Epidermal melanocyte (primary cell): ENCODE measurements at regions not wholly inside any gene's neighbourhood (a gene's known extent, or its start where the extent isn't known, plus 50 kb on each side); places are given as distances from the start of the nearest gene placed in this dataset.

Experiments used
- DNase-seq: peaks from one replicate; pipeline ENCODE4 v3.0.0; 2011; ENCODE audit warnings: low spot score; ENCODE audit not compliant: insufficient read length

DNA sequence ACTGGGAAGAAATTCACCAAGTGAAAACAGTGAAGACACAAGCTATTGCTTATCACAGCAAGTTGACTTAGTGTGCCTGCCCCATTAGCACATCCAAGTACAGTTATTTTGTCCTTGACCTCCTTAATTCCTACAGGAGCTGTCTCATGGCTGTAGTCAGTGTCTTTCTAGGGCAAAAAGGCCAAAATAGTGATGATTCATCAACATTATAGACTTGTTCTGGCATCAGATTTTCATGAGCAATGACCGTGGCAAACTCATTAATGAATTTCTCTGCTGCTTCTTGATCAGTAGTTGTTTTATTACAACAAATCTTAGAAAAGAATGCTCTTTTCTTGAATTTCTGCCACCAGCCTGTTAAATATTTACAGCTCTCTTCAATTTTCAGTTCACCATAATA is 1169.3 kb upstream of the DDX18 start:
- DNase-seq = no peak

DNA sequence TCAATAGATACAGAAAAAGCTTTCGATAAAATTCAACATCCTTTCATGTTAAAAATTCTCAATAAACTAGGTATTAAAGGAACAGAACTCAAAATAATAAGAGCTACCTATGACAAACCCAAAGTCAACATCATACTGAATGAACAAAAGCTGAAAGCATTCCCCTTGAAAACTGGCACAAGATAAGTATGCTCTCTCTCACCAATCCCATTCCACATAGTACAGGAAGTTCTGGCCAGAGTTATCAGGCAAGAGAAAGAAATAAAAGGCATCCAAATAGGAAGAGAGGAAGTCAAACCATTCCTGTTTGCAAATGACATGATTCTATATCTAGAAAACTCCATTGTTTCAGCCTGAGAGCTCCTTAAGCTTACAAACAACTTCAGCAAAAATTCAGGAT is 1145.8 kb upstream of the DDX18 start:
- no peak for DNase-seq

DNA sequence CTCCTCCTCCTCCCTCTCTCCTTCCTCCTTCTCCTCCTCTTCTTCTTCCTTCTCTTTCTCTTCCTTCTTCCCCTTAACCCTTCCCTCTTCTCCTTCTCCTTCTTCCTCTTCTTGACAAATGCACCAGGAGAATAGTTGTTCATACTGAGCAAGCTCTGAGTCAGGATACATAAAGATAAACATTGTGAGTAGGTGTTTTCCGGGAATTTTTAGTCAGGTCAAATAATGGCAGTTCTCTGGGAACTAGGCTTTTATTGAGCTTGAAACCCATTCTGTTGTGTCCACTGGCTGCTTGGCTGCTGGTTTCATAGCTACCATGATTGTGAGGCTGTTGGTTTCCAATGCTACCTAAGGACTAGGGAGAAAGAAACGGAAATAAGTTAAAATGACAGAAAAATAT is 1144.7 kb upstream of the DDX18 start:
- no peak for DNase-seq

DNA sequence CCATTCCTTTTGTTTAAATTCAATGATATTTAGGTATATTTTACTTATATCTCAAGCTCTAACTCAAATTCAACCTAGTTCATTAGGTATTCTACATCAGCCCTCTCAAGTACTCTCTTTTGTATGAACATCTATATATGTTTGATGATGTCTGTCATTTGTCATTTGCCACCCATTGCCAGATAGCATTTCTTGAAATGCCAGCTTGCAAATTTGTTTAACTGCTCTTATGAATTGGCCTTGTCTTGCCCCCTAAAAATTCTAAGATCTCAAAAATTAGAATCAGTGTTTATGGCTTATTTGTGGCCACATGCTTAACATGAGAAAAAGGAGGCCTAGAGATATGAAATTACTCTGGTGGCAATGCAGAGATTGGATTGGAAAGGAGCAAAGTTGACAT is 1140.3 kb upstream of the DDX18 start:
- DNase-seq = no peak

DNA sequence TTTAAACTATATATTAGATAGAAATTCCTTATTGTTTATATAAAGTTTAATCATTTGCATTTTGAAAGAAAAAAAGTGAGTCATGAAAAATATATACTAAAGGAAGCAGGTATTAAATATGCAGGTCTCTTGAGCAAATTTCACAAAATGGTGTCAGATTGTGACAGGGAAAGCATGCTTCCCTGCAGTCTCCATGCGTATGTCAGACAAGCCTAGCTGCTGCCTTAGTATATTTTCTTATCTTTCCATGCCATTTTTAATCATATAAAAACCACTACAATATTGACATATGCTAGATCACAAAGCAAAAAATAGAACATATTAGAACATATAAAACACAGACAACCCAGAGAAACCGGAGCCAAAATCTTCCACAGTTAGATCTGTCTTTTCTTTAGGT is 1137.7 kb upstream of the DDX18 start:
- no peak for DNase-seq

DNA sequence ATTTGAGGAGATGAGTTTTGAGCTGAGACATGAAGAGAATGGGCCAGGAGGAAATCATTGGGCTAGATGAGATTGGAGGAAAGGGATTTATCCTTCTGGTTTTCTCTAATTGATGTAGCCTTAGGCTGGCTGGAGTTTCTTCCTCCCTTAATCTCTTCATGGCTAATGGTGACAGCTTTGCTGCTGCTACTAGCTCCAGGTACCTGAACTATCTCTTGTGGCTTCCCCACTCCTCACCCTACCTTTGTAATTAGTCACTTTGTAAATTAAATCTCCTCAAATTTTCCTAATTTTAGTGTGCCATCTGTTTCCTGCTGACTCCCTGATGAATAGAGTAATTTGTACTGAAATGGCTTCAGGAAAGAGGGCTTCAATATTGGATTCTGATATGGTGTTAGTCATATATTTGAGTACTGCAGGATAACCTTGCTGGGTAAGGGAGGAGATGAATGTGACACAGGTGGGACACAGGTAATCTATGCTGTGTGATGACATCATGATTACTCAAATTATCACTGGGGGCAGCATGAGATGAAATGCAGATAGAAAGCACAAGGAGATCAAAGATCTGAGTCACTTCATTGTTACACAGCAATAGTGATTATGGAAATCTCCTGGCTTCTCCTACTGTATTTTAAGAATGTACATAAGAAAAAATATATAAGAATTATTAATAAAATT is 1134.1 kb upstream of the DDX18 start:
- DNase-seq = no peak

DNA sequence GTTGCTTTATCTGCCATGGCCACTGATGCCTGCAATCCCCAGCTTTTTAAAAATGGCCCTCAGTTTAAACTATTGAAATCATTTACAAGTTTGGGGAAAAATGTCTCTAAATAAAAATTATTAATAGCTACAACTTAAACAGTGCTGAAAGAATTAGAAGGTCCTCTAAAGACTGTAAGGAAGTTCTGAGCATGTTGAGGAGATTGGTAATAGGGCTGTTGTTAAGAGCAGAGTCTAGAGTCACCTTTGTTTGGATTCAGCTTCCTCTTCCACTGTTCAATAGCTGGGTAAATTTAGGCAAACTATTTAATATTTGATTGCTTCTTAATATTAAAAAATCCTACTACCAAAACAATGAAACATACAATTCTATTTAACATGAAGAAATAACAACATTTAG is 1127.1 kb upstream of the DDX18 start:
- no peak for DNase-seq

DNA sequence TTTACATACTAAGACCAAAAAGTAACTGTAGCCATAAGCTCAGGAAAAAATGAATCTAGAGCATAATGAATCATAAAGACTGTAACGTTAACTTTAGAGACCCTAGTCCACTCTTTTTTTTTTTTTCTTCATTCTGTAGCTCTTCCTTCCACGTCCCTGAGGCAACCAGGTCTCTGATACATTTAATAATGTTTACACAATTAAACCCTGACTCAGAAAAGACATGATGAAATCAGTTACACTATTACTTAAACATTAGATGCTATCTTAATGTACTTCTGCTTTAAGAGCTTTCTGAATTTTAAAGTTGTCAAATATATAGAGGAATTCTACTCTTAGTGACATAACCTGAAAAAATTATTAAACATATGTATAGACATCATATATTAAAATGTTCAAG is 1121.5 kb upstream of the DDX18 start:
- no peak for DNase-seq

DNA sequence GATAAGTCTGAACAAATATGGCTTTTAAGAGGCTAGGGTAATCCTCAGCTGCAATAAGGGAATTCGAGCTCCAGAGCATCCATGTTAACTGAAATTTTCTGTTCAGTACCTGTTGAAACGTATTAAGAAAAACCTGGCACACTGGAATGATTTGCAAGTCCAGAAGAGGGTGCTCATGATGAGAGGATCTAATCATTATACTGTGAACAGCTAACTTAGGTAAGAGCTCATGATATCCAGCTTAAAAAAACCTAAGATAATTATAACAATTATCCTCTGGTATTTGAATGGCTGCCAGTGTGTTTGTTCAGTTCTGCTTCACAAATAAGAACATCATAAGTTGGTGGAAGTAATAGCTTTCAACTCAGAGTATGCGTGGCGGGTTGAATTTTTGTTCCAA is 1118.3 kb upstream of the DDX18 start:
- DNase-seq = no peak

DNA sequence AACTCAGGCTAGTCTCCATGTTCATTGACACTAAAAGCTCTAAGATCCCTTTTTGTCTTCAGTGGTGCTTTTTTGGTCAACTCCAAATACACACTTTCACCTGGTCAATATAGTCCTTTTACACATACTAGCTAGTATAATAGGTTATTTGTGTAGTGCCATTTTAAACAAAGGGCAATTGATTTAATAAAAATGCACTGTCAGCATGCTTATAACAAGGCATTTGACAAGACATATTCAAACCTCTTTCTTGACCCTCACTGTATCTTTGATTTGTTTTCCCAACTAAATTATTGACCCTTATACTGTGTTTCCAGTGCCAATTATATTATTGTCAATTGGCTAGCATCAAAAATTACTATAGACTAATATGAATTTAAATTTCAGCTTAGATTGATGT is 1117.6 kb upstream of the DDX18 start:
- no peak for DNase-seq

DNA sequence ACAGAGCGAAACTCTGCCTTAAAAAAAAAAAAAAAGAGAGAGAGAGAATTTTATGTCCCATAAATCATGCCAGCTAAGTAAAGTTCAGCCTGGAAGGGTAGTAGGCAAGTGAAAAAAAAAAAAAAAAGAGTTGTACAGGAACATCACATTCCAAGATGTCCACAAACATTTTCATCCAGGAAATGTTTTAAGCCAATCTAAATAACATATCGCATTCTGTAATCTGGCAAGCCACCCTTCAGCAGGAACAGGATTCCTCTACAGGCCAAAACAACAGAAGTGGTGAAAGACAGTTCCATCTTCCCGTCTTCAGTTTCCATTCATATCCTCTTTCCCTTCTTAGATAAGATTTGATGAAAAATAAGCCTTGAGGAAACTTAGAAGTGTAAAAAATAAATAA is 1108.1 kb upstream of the DDX18 start:
- no peak for DNase-seq

DNA sequence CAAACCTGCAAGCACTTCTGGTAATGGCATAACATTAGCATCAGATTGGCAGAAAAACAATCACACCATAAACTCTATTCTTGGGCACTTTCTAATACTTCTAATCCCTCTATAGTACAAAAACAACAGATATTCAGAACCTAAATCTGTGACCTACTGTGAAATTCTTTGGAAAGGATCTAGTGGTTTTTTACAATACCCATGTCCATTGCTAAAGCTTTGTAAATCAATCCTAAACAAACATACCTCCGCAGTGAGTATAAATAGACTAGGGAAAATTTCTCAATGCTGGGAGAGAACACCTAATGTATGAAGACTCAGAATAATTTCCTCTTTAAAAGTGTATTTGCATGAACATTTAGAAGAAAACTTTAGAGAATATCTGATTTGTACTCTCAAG is 1098.5 kb upstream of the DDX18 start:
- no peak for DNase-seq

DNA sequence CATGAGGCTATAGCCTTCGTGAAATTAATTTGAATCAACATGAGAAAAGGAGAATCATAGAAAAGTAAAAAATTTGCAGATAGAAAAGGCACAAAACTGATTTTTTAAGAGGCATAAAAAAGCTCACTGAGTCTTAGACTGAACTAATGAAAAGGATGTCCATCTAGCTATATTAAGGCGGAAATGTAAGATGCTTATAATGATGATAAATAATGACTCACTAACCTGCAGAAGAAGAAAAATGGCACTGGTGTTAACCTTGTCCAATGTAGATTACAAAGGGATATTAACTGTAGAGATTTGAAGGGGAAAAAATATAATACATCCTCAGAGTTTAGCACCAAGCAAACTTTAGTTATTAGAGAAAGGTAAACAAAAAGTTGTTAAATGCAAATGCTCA is 1098.0 kb upstream of the DDX18 start:
- DNase-seq = no peak

DNA sequence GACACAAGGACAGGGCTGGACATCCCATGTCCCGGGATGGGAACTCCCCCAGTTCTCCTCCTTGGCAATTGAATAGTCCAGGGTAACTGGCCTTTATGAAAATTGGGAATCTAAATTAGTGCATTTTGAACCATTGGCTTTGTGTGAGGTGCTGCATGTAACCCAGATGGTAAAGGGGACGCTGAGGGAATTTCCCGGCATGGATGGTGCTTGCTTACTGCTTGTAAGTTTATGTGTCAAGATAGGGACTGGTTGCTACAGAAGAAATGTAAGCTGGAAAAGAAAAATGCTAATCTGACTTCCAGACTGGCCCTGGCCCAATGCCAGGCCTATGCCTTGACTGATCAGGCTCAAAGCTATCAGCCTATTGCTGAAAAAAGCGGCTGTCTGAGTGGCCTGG is 1096.7 kb upstream of the DDX18 start:
- DNase-seq = no peak

DNA sequence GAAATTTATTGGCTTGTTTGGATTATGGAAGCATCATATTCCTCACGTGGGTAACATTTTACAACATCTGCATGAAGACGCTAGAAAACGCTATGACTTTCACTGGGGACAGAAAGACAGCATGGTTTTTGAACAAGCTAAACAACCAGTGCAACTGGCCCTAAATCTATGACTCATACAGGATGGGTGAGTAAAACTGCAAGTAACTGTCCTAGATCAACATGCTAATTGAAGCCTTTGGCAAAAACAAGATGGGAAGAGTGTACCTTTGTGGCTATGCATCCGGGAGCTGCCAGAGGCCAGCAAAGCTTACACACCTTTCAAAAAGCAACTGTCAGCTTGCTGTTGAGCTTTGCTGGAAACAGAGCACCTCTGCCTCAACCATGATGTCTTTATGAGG is 1096.0 kb upstream of the DDX18 start:
- no peak for DNase-seq

DNA sequence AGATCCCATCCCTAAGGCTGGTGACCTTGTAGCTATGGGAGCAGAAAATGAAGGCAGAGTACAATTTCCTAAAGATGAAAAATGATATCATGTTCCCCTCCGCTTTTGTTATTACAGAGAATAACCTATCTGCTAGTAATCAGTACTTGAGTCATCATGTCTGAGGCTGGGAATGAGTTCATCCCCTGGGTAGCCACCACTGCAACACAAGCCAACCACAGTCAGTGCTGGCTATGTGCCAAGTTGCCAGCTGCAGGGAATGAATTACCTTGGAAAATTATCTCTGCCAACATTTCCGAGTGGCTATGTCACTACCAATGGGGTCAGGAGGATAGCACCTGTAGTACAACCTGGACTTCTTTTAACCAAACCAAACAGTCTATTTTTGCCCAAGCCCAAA is 1094.7 kb upstream of the DDX18 start:
- DNase-seq = no peak

DNA sequence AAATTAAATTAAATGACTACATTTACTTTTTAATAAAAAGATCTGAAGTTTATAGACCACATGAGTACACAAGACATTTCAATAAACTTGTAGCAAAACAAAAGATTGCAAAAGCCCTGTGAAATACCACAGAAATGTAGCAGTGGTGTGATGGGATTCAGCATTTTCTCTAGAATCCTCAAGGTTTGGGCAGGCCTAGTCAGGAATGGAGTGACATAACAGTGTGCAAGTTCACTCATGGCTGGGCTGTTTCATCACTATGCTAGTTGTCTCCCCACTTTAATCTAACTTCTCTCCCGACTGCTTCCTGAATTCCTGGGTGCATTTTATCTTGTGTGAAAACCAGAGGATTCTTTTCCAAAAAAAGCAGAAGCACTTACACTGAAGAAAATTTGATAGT is 1089.9 kb upstream of the DDX18 start:
- no peak for DNase-seq

DNA sequence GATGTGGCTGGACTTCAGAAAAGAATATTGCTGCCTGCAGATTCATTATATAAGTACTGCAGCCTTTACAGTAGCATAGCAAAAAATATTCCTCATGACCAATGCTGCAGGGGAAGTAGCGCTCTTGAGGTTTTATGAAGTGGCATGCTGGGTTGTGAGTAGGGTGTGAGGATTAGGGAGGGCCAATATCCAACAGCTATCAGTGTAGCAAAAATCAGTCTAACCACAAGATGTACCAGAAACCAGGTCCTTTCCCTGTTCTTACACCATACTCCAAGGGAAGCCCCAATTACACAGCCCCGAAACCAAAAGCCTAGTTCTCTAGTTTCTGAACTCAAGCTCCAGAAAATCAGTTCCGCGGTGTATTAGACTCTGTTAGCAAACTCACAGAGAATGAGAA is 1082.2 kb upstream of the DDX18 start:
- no peak for DNase-seq

DNA sequence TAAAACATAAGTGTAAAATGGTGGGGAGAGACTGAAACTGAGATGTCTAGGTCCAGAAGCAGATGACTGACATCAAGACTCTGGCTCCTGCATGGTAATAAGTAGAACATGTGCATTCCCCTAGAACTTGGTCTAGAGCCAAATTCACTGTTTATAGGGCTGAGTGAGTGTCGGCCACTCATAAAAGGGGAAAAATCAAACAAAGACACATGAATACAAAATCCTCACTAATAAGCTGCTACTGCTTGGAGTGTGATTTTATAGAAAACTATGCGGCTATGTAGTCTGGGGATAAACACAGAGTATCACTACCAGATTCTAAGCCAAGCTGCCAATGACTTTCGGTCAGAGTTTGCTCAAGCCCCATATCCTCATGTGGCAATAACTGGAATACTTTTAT is 1080.8 kb upstream of the DDX18 start:
- no peak for DNase-seq

DNA sequence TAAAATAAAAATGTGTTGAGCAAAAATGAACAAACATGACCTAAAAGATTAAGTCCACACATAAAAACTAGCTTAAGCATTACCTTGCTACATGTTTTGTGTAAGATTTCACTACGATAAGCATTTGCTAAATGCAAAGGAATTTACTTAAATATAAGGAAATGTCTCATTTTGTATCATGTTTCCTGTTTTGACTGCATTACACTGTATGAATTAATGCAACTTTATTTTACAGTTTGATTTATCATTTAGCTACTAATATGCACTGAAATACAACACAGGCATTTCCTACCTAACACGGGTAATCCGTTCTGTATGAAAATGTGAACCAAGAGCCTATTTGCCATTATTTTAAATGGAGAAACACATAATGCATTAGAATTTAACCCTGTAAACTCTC is 1076.5 kb upstream of the DDX18 start:
- DNase-seq = no peak

DNA sequence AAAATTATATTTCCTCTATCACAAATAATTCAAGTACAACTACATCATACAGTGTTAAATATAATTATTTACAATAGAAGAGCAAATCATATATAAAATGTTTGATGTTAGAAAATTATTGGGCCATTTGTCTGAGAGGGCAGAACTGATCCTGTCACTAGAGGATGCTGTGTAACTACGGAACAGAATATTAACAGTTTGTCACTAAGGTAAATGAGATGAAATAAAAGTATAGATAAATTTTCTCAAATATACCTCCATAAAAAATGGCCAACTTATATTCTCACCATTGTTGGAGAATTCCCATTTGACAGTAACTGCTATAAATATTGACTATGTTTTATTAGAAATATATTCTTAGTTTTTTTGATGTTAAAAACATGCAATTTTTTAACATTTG is 1067.4 kb upstream of the DDX18 start:
- no peak for DNase-seq

DNA sequence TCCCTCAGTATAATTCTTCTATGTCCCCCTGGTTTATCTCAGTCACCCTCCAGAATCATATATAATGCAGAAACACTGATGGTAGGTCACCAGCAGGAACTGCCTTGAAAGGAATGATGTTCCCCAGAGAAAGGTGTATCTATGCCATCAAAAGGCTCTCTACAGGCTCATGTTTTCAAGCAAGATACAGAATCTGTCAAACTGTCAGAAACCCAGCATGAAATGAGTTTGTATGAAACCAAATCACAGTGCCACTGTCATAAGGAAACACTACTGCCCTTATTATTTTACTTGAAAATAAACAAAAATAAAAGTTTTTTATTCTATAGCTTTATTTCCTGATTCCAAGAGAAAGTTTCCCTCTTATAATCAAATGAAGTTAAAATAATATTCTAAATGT is 1064.5 kb upstream of the DDX18 start:
- DNase-seq = no peak

DNA sequence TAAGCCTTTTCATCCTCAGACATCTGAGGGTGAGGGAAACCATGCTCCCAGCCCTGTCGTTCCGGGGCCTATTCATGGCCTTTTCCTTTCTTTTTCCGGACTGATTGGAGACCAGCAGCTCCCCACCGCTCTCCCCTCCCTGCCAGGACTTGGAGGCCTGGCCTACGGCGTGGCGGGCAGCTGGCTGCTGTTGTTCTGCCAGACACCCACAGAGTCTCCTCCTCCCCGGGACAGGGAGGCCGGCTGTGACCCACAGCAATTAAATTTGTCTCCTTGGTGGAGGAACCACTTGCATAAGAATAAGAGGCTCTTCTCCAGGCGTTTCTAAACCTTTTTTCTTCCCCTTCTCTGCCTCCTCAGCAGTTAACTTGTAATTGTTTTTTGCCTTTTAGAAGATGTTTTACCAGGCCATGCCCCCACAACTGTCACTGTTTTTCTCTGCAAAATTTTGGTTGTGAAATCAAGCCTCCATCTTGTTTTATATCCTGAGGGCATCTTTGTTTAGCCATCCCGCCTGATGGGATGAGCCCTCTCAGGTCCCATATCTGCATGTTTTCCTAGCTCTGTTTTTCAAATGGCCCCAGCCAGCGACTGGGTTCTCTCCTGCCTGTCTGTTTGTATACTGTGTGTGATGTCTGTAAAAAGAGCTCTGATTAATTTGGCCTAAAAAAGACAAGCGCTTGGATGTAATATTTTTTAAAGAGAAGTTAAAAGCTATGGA is 1060.0 kb upstream of the DDX18 start:
- no peak for DNase-seq

DNA sequence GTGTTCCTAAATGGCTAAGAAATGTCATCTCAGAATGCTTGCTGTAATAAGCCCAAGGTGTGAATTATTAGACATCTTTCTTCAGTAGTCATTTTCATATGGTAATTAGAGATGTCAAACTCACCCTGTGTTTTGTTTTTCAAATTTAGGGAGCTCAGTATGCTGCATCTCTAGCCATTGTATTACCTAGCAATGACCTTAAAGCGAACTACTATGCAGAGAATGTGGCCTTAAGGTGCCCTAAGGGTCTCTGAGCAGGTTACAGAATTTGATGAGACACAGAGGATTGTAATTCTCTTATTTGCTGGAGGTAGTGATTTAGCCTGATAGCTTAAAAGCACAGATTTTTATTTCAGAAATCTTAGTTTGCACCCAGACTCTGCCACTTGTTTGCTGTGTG is 1052.6 kb upstream of the DDX18 start:
- no peak for DNase-seq
